Sigmoid colon (tissue), 4 donors: ENCODE measurements at regions not wholly inside any gene's neighbourhood (a gene's known extent, or its start where the extent isn't known, plus 50 kb on each side); places are given as distances from the start of the nearest gene placed in this dataset.
"Not testable (repeated sequence)": the region's sequence is repeated elsewhere in the genome, so short reads cannot be mapped to it uniquely, and the experiment has no call there.

ENCODE experiments used
- CTCF ChIP-seq, 4 experiments: fragments of 450-650 bp in 3 of 4; fragments of 200-600 bp in 1 of 4; IDR thresholded peaks; one replicate each; pipeline ENCODE4 v1.5.1; 2016 to 2019; ENCODE audit warnings: antibody characterized with exemption in 4 of 4, mild to moderate bottlenecking in 3 of 4, moderate library complexity in 2 of 4
- POLR2AphosphoS5 ChIP-seq, 4 donors: sonication (generic); formaldehyde crosslinking; IDR thresholded peaks; one replicate each; pipeline ENCODE4 v1.6.1; 2017; ENCODE audit warnings: antibody characterized with exemption in 4 of 4

- TF ChIP-seq CTCF, POLR2AphosphoS5 (IDR thresholded peaks at IDR 0.05): not testable (repeated sequence)
Observed at GRCh38 chr15:22222596-22222995, 142.3 kb downstream of the OR4M2 start.
